Sigmoid colon (tissue), 4 donors: ENCODE measurements at regions not wholly inside any gene's neighbourhood (a gene's known extent, or its start where the extent isn't known, plus 50 kb on each side); places are given as distances from the start of the nearest gene placed in this dataset.

Experiments
- CTCF ChIP-seq, 4 experiments: fragments of 450-650 bp in 3 of 4; fragments of 200-600 bp in 1 of 4; IDR thresholded peaks; one replicate each; pipeline ENCODE4 v1.5.1; 2016 to 2019; ENCODE audit warnings: antibody characterized with exemption in 4 of 4, mild to moderate bottlenecking in 3 of 4, moderate library complexity in 2 of 4
- EP300 ChIP-seq, 4 donors: sonication (generic); formaldehyde crosslinking; IDR thresholded peaks; one replicate each; pipeline ENCODE4 v1.6.1; 2017; ENCODE audit warnings: antibody characterized with exemption in 4 of 4
- POLR2A ChIP-seq, 2 donors: fragments of 450-650 bp; IDR thresholded peaks; one replicate each; pipeline ENCODE4 v1.6.1; 2016; ENCODE audit warnings: antibody characterized with exemption in 2 of 2, mild to moderate bottlenecking in 2 of 2, moderate library complexity in 2 of 2
- POLR2AphosphoS5 ChIP-seq, 4 donors: sonication (generic); formaldehyde crosslinking; IDR thresholded peaks; one replicate each; pipeline ENCODE4 v1.6.1; 2017; ENCODE audit warnings: antibody characterized with exemption in 4 of 4

DNA sequence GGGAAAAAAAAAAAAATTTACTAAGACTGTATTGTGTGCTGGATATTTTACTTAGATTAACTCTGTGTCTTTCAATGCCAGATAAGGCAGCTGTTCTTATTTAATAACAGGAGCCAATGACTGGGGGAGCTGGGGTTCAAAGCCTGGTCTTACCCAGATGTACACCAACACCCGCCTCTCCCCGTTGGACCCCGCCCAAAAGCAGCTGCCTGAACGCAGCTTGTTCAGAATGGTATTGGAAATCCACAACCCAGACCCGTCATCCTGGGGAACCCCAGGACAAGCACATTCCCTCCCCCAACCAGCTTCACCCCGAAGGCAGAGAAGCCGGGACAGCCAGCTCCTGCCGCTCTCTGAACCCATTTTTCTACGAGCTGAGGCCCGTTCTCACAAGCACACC, 113.6 kb upstream of the TMPRSS2 start:
- no peak for TF ChIP-seq POLR2A (IDR thresholded peaks at IDR 0.05)
- TF ChIP-seq CTCF (IDR thresholded peaks at IDR 0.05) = no peak
- no peak for TF ChIP-seq EP300 (IDR thresholded peaks at IDR 0.05)
- no peak for TF ChIP-seq POLR2AphosphoS5 (IDR thresholded peaks at IDR 0.05)
